Uterus (tissue), 2 donors: ENCODE measurements at regions not wholly inside any gene's neighbourhood (a gene's known extent, or its start where the extent isn't known, plus 50 kb on each side); places are given as distances from the start of the nearest gene placed in this dataset.

Source experiments
- POLR2A ChIP-seq, 2 donors: fragments of 450-650 bp; IDR thresholded peaks; one replicate each; pipeline ENCODE4 v1.6.1; 2016; ENCODE audit warnings: antibody characterized with exemption in 2 of 2, mild to moderate bottlenecking in 1 of 2, moderate library complexity in 1 of 2
- TF ChIP-seq, protein P1 (sequence below), 4 experiments: fragments of 200-600 bp in 2 of 4; fragments of 450-650 bp in 2 of 4; sonication (generic) in 2 of 4; IDR thresholded peaks; one replicate each; pipeline ENCODE4 v1.5.1; 2016 to 2019; ENCODE audit warnings: antibody characterized with exemption in 4 of 4, mild to moderate bottlenecking in 2 of 4, moderate library complexity in 1 of 4

DNA sequence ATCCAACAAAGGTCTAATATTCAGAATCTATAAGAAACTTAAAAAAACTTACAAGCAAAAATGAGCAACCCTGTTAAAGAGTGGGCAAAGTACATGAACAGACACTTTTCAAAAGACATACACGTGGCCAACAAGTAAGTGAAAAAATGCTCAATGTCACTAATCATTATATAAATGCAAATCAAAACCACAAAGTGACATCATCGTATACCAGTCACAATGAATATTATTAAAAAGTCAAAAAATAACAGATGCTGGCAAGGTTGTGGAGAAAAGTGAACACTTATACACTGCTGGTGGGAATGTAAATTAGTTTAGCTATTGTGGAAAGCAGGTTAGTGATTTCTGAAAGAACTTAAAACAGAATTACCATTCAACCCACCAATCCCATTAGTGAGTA lies 199.1 kb downstream of the SNAPC1 start:
- no peak for TF ChIP-seq POLR2A (IDR thresholded peaks at IDR 0.05)
- TF ChIP-seq, protein P1, sequence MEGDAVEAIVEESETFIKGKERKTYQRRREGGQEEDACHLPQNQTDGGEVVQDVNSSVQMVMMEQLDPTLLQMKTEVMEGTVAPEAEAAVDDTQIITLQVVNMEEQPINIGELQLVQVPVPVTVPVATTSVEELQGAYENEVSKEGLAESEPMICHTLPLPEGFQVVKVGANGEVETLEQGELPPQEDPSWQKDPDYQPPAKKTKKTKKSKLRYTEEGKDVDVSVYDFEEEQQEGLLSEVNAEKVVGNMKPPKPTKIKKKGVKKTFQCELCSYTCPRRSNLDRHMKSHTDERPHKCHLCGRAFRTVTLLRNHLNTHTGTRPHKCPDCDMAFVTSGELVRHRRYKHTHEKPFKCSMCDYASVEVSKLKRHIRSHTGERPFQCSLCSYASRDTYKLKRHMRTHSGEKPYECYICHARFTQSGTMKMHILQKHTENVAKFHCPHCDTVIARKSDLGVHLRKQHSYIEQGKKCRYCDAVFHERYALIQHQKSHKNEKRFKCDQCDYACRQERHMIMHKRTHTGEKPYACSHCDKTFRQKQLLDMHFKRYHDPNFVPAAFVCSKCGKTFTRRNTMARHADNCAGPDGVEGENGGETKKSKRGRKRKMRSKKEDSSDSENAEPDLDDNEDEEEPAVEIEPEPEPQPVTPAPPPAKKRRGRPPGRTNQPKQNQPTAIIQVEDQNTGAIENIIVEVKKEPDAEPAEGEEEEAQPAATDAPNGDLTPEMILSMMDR (IDR thresholded peaks at IDR 0.05) = no peak
